Suprapubic skin (tissue), 4 donors: ENCODE measurements at regions not wholly inside any gene's neighbourhood (a gene's known extent, or its start where the extent isn't known, plus 50 kb on each side); places are given as distances from the start of the nearest gene placed in this dataset.

Source experiments
- DNase-seq, 2 donors: peaks; one replicate each; pipeline ENCODE4 v3.0.0-alpha.2; 2019; ENCODE audit warnings: low spot score in 2 of 2
- H3K27ac ChIP-seq: fragments of 200-600 bp; sonication (generic); one replicate; pipeline ENCODE4 v1.5.1; 2019
- H3K27me3 ChIP-seq: fragments of 200-600 bp; sonication (generic); one replicate; pipeline ENCODE4 v1.5.1; 2019
- H3K36me3 ChIP-seq: fragments of 200-600 bp; sonication (generic); one replicate; pipeline ENCODE4 v1.5.1; 2019
- H3K4me1 ChIP-seq: fragments of 200-600 bp; sonication (generic); one replicate; pipeline ENCODE4 v1.5.1; 2019
- H3K4me3 ChIP-seq: fragments of 200-600 bp; sonication (generic); one replicate; pipeline ENCODE4 v1.5.1; 2019; ENCODE audit warnings: mild to moderate bottlenecking
- H3K9me3 ChIP-seq: fragments of 200-600 bp; sonication (generic); one replicate; pipeline ENCODE4 v1.5.1; 2019
- CTCF ChIP-seq, 2 donors: fragments of 200-600 bp in 1 of 2; fragments of 450-650 bp in 1 of 2; sonication (generic) in 1 of 2; IDR thresholded peaks; one replicate each; pipeline ENCODE4 v1.5.1; 2016 to 2019; ENCODE audit warnings: antibody characterized with exemption in 2 of 2, mild to moderate bottlenecking in 1 of 2, moderate library complexity in 1 of 2
- EP300 ChIP-seq: sonication (generic); formaldehyde crosslinking; IDR thresholded peaks from one replicate; pipeline ENCODE4 v1.6.1; 2017; ENCODE audit warnings: antibody characterized with exemption
- POLR2A ChIP-seq, 2 donors: fragments of 450-650 bp; IDR thresholded peaks; one replicate each; pipeline ENCODE4 v1.6.1; 2017; ENCODE audit warnings: antibody characterized with exemption in 2 of 2, mild to moderate bottlenecking in 2 of 2, moderate library complexity in 2 of 2
- POLR2AphosphoS5 ChIP-seq, 3 donors: sonication (generic); formaldehyde crosslinking; IDR thresholded peaks; one replicate each; pipeline ENCODE4 v1.6.1; 2017; ENCODE audit warnings: antibody characterized with exemption in 3 of 3
- WGBS: methylation state at CpG from one replicate; pipeline ENCODE4 v1.1.5; 2018; 5-methylcytosine and 5-hydroxymethylcytosine counted together

GRCh38 chr15:69843276-69843899, 254.3 kb downstream of the TLE3 start:
- H3K4me1 ChIP-seq, result peaks cover 16% of the 10 kb centered on the region
- H3K4me3 ChIP-seq, result no peak overlapping the region
- no peaks in the 10 kb centered on the region for H3K9me3 ChIP-seq
- H3K27ac ChIP-seq, result no peak overlapping the region
- TF ChIP-seq POLR2A (IDR thresholded peaks at IDR 0.05), result no peak
- TF ChIP-seq EP300, result no peak
- TF ChIP-seq CTCF (IDR thresholded peaks at IDR 0.05), result no peak
- TF ChIP-seq POLR2AphosphoS5 (IDR thresholded peaks at IDR 0.05), result no peak
- WGBS, result 73% methylated on average over 13 of the region's 13 CpGs
- H3K36me3 ChIP-seq, result no peaks in the 10 kb centered on the region
- peaks cover 17% of the 10 kb centered on the region for H3K27me3 ChIP-seq
- no peak for DNase-seq

- no peak overlapping the region for H3K4me3 ChIP-seq
- 77% methylated on average over 10 of the region's 10 CpGs for WGBS
- no peaks in the 10 kb centered on the region for H3K9me3 ChIP-seq
- DNase-seq, result no peak
- no peak for TF ChIP-seq POLR2AphosphoS5 (IDR thresholded peaks at IDR 0.05)
- no peak for TF ChIP-seq CTCF (IDR thresholded peaks at IDR 0.05)
- no peak for TF ChIP-seq POLR2A (IDR thresholded peaks at IDR 0.05)
- TF ChIP-seq EP300, result no peak
- no peaks in the 10 kb centered on the region for H3K36me3 ChIP-seq
- H3K27me3 ChIP-seq, result peaks cover 17% of the 10 kb centered on the region
- no peak overlapping the region for H3K27ac ChIP-seq
- H3K4me1 ChIP-seq, result peaks cover 16% of the 10 kb centered on the region
Observed at GRCh38 chr15:69843900-69844304, 253.8 kb downstream of the TLE3 start.

- TF ChIP-seq POLR2A (IDR thresholded peaks at IDR 0.05) (no peak), CTCF (IDR thresholded peaks at IDR 0.05) (no peak), EP300 (no peak), POLR2AphosphoS5 (IDR thresholded peaks at IDR 0.05) (no peak)
- Histone ChIP-seq H3K27ac (no peak overlapping the region), H3K27me3 (peaks cover 17% of the 10 kb centered on the region), H3K4me3 (no peak overlapping the region), H3K4me1 (peaks cover 16% of the 10 kb centered on the region), H3K36me3 (no peaks in the 10 kb centered on the region), H3K9me3 (no peaks in the 10 kb centered on the region)
- no peak for DNase-seq
- WGBS, result 92% methylated on average over 5 of the region's 5 CpGs
Observed at GRCh38 chr15:69845159-69845558, 252.6 kb downstream of the TLE3 start.

- 61% methylated on average over 4 of the region's 4 CpGs for WGBS
- no peaks in the 10 kb centered on the region for H3K36me3 ChIP-seq
- H3K4me3 ChIP-seq, result no peak overlapping the region
- H3K27ac ChIP-seq, result no peak overlapping the region
- H3K9me3 ChIP-seq, result no peaks in the 10 kb centered on the region
- H3K27me3 ChIP-seq, result peaks cover 26% of the 10 kb centered on the region
- no peak for DNase-seq
- H3K4me1 ChIP-seq, result peaks cover 4% of the 10 kb centered on the region
- no peak for TF ChIP-seq POLR2AphosphoS5 (IDR thresholded peaks at IDR 0.05)
- no peak for TF ChIP-seq CTCF (IDR thresholded peaks at IDR 0.05)
- no peak for TF ChIP-seq POLR2A (IDR thresholded peaks at IDR 0.05)
- TF ChIP-seq EP300, result no peak
Observed at GRCh38 chr15:69847625-69848024, 250.1 kb downstream of the TLE3 start.

- Histone ChIP-seq H3K4me1 (peaks cover 4% of the 10 kb centered on the region), H3K36me3 (no peaks in the 10 kb centered on the region), H3K27ac (no peak overlapping the region), H3K4me3 (no peak overlapping the region), H3K27me3 (peaks cover 26% of the 10 kb centered on the region), H3K9me3 (no peaks in the 10 kb centered on the region)
- TF ChIP-seq POLR2AphosphoS5 (IDR thresholded peaks at IDR 0.05), result no peak
- no peak for TF ChIP-seq CTCF (IDR thresholded peaks at IDR 0.05)
- no peak for TF ChIP-seq EP300
- TF ChIP-seq POLR2A (IDR thresholded peaks at IDR 0.05), result no peak
- no peak for DNase-seq
- 61% methylated on average over 6 of the region's 6 CpGs for WGBS
Observed at GRCh38 chr15:69848096-69848495, 249.6 kb downstream of the TLE3 start.
